IMR-90 (cell line): ENCODE measurements at regions not wholly inside any gene's neighbourhood (a gene's known extent, or its start where the extent isn't known, plus 50 kb on each side); places are given as distances from the start of the nearest gene placed in this dataset.

Experiments
- ATAC-seq: fragments of 200-7000 bp; cut with Tn5 transposase; 2 replicates; pipeline ENCODE4 v1.9.1; 2020; ENCODE audit warnings: low read depth, mild to moderate bottlenecking, moderate library complexity
- BruUV-seq: library from RNA; stranded (reverse); fragments of 400-500 nt; replicated peaks from 2 replicates; lab custom pipeline; 2021; lab: Mats Ljungman, UMichigan
- CTCF ChIA-PET: fragments of 300-600 bp; formaldehyde crosslinking; extraction: SDS; loops from one replicate; lab custom pipeline; 2021; ENCODE audit warnings: antibody characterized with exemption; lab: Yijun Ruan, JAX
- POLR2A ChIA-PET: fragments of 300-600 bp; sonication (Branson Sonifier 250); formaldehyde crosslinking; loops from one replicate; lab custom pipeline; 2022; ENCODE audit warnings: antibody characterized with exemption; ENCODE audit not compliant: unreplicated experiment; lab: Charles Lee
- DNase-seq: peaks from one replicate; pipeline ENCODE4 v3.0.0; 2013
- H2AFZ ChIP-seq: replicated peaks from 2 replicates; pipeline ENCODE3; 2013; ENCODE audit warnings: low read length, mild to moderate bottlenecking; ENCODE audit not compliant: poor library complexity
- H2AK5ac ChIP-seq: 2 replicates; pipeline ENCODE4 v1.6.1; 2013; ENCODE audit warnings: low read depth, low read length, inconsistent platforms
- H2AK9ac ChIP-seq: replicated peaks from 2 replicates; pipeline ENCODE3; 2013; ENCODE audit warnings: mild to moderate bottlenecking, low read depth, low read length, moderate library complexity; ENCODE audit not compliant: poor library complexity
- H2BK120ac ChIP-seq: 2 replicates; pipeline ENCODE4 v1.6.1; 2013; ENCODE audit warnings: low read depth, low read length, inconsistent platforms
- H2BK15ac ChIP-seq: 3 replicates; pipeline ENCODE4 v1.6.1; 2013; ENCODE audit warnings: low read depth, low read length, inconsistent platforms
- H2BK20ac ChIP-seq: 2 replicates; pipeline ENCODE4 v1.6.1; 2013; ENCODE audit warnings: low read depth, mild to moderate bottlenecking, inconsistent platforms, low read length, moderate library complexity
- H2BK5ac ChIP-seq: 2 replicates; pipeline ENCODE4 v1.6.1; 2013; ENCODE audit warnings: mild to moderate bottlenecking, low read depth, low read length, inconsistent platforms; ENCODE audit not compliant: poor library complexity, severe bottlenecking
- H3K14ac ChIP-seq: replicated peaks from 2 replicates; pipeline ENCODE4 v1.6.1; 2013; ENCODE audit warnings: low read depth, low read length, inconsistent platforms
- H3K18ac ChIP-seq: 2 replicates; pipeline ENCODE4 v1.6.1; 2013; ENCODE audit warnings: low read depth, low read length, control low read depth
- H3K23ac ChIP-seq: 2 replicates; pipeline ENCODE4 v1.6.1; 2013; ENCODE audit warnings: low read depth, low read length, inconsistent platforms
- H3K27ac ChIP-seq: 2 replicates; pipeline ENCODE4 v1.5.1; 2013; ENCODE audit warnings: mild to moderate bottlenecking, control low read depth, low read length; ENCODE audit not compliant: insufficient read depth
- H3K27me3 ChIP-seq: 2 replicates; pipeline ENCODE4 v1.6.1; 2013; ENCODE audit warnings: low read length; ENCODE audit not compliant: control insufficient read depth, insufficient read depth
- H3K36me3 ChIP-seq: 2 replicates; pipeline ENCODE4 v1.6.1; 2013; ENCODE audit warnings: low read length, mixed read lengths; ENCODE audit not compliant: control insufficient read depth, insufficient read depth
- H3K4ac ChIP-seq: 2 replicates; pipeline ENCODE4 v1.6.1; 2013; ENCODE audit warnings: low read depth, low read length, inconsistent platforms
- H3K4me1 ChIP-seq: 2 replicates; pipeline ENCODE4 v1.6.1; 2013; ENCODE audit warnings: low read length, mixed read lengths; ENCODE audit not compliant: control insufficient read depth, insufficient read depth
- H3K4me2 ChIP-seq: 2 replicates; pipeline ENCODE4 v1.6.1; 2013; ENCODE audit warnings: low read depth, mild to moderate bottlenecking, control low read depth, low read length, moderate library complexity
- H3K4me3 ChIP-seq: 2 replicates; pipeline ENCODE4 v1.5.1; 2013; ENCODE audit warnings: low read depth, mild to moderate bottlenecking, control low read depth, low read length, moderate library complexity; ENCODE audit not compliant: insufficient read depth
- H3K56ac ChIP-seq: 2 replicates; pipeline ENCODE4 v1.6.1; 2013; ENCODE audit warnings: low read length, inconsistent platforms; ENCODE audit not compliant: insufficient read depth; ENCODE audit errors: extremely low read depth
- H3K79me1 ChIP-seq, 2 experiments: 2 replicates each; pipeline ENCODE4 v1.6.1; 2013; ENCODE audit warnings: low read length in 2 of 2, inconsistent platforms in 1 of 2, low read depth in 1 of 2
- H3K9ac ChIP-seq: 2 replicates; pipeline ENCODE4 v1.6.1; 2013; ENCODE audit warnings: low read depth, low read length, control low read depth
- H3K9me1 ChIP-seq: 2 replicates; pipeline ENCODE4 v1.6.1; 2013; ENCODE audit warnings: low read length, inconsistent platforms; ENCODE audit not compliant: insufficient read depth
- H3K9me3 ChIP-seq: 2 replicates; pipeline ENCODE4 v1.6.1; 2013; ENCODE audit warnings: low read length; ENCODE audit not compliant: control insufficient read depth, insufficient read depth
- H4K20me1 ChIP-seq: 2 replicates; pipeline ENCODE4 v1.6.1; 2013; ENCODE audit warnings: low read length, inconsistent platforms; ENCODE audit not compliant: insufficient read depth
- H4K5ac ChIP-seq: 2 replicates; pipeline ENCODE4 v1.6.1; 2013; ENCODE audit warnings: mild to moderate bottlenecking, low read depth, low read length, control low read depth
- H4K8ac ChIP-seq, 2 experiments: 2 replicates each; pipeline ENCODE4 v1.6.1; 2013; ENCODE audit warnings: low read depth in 2 of 2, low read length in 2 of 2, control low read depth in 1 of 2, inconsistent platforms in 1 of 2
- H4K91ac ChIP-seq: 2 replicates; pipeline ENCODE4 v1.6.1; 2013; ENCODE audit warnings: low read depth, low read length, inconsistent platforms; ENCODE audit not compliant: insufficient read depth
- BHLHE40 ChIP-seq: fragments of 150-350 bp; IDR thresholded peaks from 2 replicates; pipeline ENCODE4 v1.6.1; 2016; ENCODE audit warnings: mild to moderate bottlenecking, low read depth, low read length
- CEBPB ChIP-seq: IDR thresholded peaks from 2 replicates; pipeline ENCODE4 v1.6.1; 2012; ENCODE audit warnings: low read depth, low read length, improper control_type of control experiment
- CHD1 ChIP-seq: IDR thresholded peaks from 2 replicates; pipeline ENCODE4 v1.6.1; 2012; ENCODE audit warnings: low read depth, low read length, improper control_type of control experiment
- FOS ChIP-seq: fragments of 150-350 bp; IDR thresholded peaks from 2 replicates; pipeline ENCODE4 v1.6.1; 2016; ENCODE audit warnings: low read depth, low read length
- MAFK ChIP-seq: IDR thresholded peaks from 2 replicates; pipeline ENCODE4 v1.6.1; 2012; ENCODE audit warnings: low read depth, low read length, improper control_type of control experiment
- MXI1 ChIP-seq: IDR thresholded peaks from 2 replicates; pipeline ENCODE4 v1.6.1; 2012; ENCODE audit warnings: low read depth, mild to moderate bottlenecking, low read length, moderate library complexity, borderline replicate concordance
- NFE2L2 ChIP-seq: fragments of 150-350 bp; IDR thresholded peaks from 2 replicates; pipeline ENCODE4 v1.6.1; 2016; ENCODE audit warnings: low read depth, mild to moderate bottlenecking, low read length
- POLR2A ChIP-seq: IDR thresholded peaks from 2 replicates; pipeline ENCODE4 v1.6.1; 2012; ENCODE audit warnings: mild to moderate bottlenecking, low read depth, low read length
- RAD21 ChIP-seq: IDR thresholded peaks from 2 replicates; pipeline ENCODE4 v1.6.1; 2012; ENCODE audit warnings: low read length, improper control_type of control experiment
- RCOR1 ChIP-seq: IDR thresholded peaks from 2 replicates; pipeline ENCODE4 v1.6.1; 2012; ENCODE audit warnings: mild to moderate bottlenecking, low read length, improper control_type of control experiment; ENCODE audit not compliant: insufficient replicate concordance
- SMC3 ChIP-seq: fragments of 150-350 bp; IDR thresholded peaks from 2 replicates; pipeline ENCODE4 v1.6.1; 2016; ENCODE audit warnings: low read depth, mild to moderate bottlenecking, antibody characterized with exemption, low read length, moderate library complexity
- USF2 ChIP-seq: fragments of 150-350 bp; IDR thresholded peaks from 2 replicates; pipeline ENCODE4 v1.6.1; 2017; ENCODE audit warnings: mild to moderate bottlenecking, antibody characterized with exemption, low read length, low read depth
- WGBS, 2 experiments: methylation state at CpG; one replicate each; pipeline versions ENCODE4 v1.1.5 to v1.1.7; 2013; ENCODE audit warnings: missing lambda C conversion rate in 2 of 2; ENCODE audit not compliant: insufficient read length in 1 of 2; ENCODE audit errors: extremely low coverage in 2 of 2; 5-methylcytosine and 5-hydroxymethylcytosine counted together
- dilution Hi-C: fragments of 300-500 bp; cut with HindIII; formaldehyde crosslinking; loops from one replicate; pipeline ENCODE4 v1.14.3; 2018; ENCODE audit warnings: low sequenced_read_pairs; ENCODE audit not compliant: unreplicated experiment
- in situ Hi-C: fragments of 300-500 bp; cut with MboI; formaldehyde crosslinking; loops from 3 replicates; pipeline ENCODE4 v1.14.3; 2019; ENCODE audit warnings: low sequenced_read_pairs, inconsistent platforms, mixed read lengths
- intact Hi-C: fragments of 100-400 bp; cut with micrococcal nuclease; formaldehyde crosslinking; loops from 2 replicates; pipeline ENCODE4 v1.10.0; 2022
- TF ChIP-seq, protein P1 (sequence below): conservative IDR thresholded peaks from 2 replicates; pipeline ENCODE4 v1.5.1; 2012; ENCODE audit warnings: mild to moderate bottlenecking, low read depth, low read length, improper control_type of control experiment
- TF ChIP-seq, protein P2 (sequence below): fragments of 150-350 bp; IDR thresholded peaks from 2 replicates; pipeline ENCODE4 v1.6.1; 2016; ENCODE audit warnings: low read depth, mild to moderate bottlenecking, low read length, moderate library complexity, borderline replicate concordance

DNA sequence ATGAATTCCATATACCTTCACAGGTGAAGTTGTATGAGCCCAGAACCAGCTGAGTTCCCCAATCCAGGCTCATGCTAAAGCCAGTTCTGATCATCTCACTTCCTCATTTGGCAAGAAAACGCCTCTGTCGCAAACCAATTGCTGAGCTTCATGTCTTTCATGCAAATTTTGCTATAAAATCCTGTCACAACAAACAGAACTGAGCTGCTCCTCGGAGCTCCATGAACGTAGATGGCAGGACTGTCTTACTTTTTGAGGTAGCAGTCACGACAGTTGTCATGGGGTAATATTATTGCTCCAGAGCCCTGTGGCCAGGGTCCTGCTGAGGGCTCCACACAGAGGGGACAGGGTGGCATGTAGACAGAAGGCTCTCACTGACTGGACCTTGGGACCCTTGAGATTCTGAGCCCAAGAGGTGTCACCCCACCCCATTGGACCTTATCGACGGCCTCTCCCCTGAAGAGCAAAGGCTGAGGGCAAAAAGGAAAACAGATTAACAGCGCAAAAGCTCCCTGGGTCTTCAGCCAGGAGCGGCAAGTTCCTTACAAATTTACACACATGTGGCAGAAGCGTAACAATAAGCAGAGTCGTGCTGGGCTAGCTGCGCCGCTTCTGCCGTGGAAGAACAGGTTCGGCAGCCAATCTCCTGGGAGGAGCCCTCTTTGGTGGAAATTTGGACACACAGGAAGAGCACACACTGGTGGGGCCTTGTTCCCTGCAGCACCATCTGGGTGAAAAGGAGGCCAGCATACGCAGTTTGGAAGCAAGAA lies 249.2 kb downstream of the OPA1 start:
- H2BK120ac ChIP-seq, result no peak overlapping the region
- BruUV-seq, result no TSS peak

More for the DNA sequence above, 249.2 kb downstream of the OPA1 start:
- H3K27me3 ChIP-seq, result peaks cover 34% of the 10 kb centered on the region
- H4K5ac ChIP-seq, result no peak overlapping the region
- H3K9me3 ChIP-seq, result no peaks in the 10 kb centered on the region
- H2AFZ ChIP-seq, result no peak overlapping the region
- in situ Hi-C loops (no loop called here), intact Hi-C loops (no loop called here), dilution Hi-C loops (no loop called here)
- no peaks in the 10 kb centered on the region for H3K79me1 ChIP-seq
- 76% methylated on average over 8 of the region's 16 CpGs; no CpG with 5 or more reads in 1 of the 2 experiments for whole genome bisulfite sequencing, 2 experiments
- H3K9me1 ChIP-seq, result no peaks in the 10 kb centered on the region
- H3K9ac ChIP-seq, result no peak overlapping the region
- no peak overlapping the region for H2AK5ac ChIP-seq
- no peak overlapping the region for H4K91ac ChIP-seq
- H4K20me1 ChIP-seq, result no peaks in the 10 kb centered on the region
- TF ChIP-seq MAFK (no peak), CEBPB (no peak), RCOR1 (no peak), NFE2L2 (no peak), RAD21 (no peak), FOS (no peak), POLR2A (no peak), BHLHE40 (no peak), USF2 (no peak), CHD1 (no peak), MXI1 (no peak), SMC3 (no peak)
- TF ChIP-seq, protein P1, sequence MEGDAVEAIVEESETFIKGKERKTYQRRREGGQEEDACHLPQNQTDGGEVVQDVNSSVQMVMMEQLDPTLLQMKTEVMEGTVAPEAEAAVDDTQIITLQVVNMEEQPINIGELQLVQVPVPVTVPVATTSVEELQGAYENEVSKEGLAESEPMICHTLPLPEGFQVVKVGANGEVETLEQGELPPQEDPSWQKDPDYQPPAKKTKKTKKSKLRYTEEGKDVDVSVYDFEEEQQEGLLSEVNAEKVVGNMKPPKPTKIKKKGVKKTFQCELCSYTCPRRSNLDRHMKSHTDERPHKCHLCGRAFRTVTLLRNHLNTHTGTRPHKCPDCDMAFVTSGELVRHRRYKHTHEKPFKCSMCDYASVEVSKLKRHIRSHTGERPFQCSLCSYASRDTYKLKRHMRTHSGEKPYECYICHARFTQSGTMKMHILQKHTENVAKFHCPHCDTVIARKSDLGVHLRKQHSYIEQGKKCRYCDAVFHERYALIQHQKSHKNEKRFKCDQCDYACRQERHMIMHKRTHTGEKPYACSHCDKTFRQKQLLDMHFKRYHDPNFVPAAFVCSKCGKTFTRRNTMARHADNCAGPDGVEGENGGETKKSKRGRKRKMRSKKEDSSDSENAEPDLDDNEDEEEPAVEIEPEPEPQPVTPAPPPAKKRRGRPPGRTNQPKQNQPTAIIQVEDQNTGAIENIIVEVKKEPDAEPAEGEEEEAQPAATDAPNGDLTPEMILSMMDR, result no peak
- TF ChIP-seq, protein P2, sequence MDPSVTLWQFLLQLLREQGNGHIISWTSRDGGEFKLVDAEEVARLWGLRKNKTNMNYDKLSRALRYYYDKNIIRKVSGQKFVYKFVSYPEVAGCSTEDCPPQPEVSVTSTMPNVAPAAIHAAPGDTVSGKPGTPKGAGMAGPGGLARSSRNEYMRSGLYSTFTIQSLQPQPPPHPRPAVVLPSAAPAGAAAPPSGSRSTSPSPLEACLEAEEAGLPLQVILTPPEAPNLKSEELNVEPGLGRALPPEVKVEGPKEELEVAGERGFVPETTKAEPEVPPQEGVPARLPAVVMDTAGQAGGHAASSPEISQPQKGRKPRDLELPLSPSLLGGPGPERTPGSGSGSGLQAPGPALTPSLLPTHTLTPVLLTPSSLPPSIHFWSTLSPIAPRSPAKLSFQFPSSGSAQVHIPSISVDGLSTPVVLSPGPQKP, result no peak
- no peak for DNase-seq
- H3K4ac ChIP-seq, result no peak overlapping the region
- H3K56ac ChIP-seq, result no peak overlapping the region
- CTCF ChIA-PET, result no interaction called here
- H2BK15ac ChIP-seq, result no peak overlapping the region
- no peaks in the 10 kb centered on the region for H3K36me3 ChIP-seq
- no peak overlapping the region for H3K4me2 ChIP-seq
- H3K18ac ChIP-seq, result no peak overlapping the region
- H2AK9ac ChIP-seq, result no peak overlapping the region
- H3K14ac ChIP-seq, result no peak overlapping the region
- no peaks in the 10 kb centered on the region for H3K4me1 ChIP-seq
- H4K8ac ChIP-seq, result no peak overlapping the region
- POLR2A ChIA-PET, result no interaction called here
- no peak for ATAC-seq
- no peak overlapping the region for H2BK20ac ChIP-seq
- no peak overlapping the region for H3K27ac ChIP-seq
- H3K4me3 ChIP-seq, result no peak overlapping the region
- H3K23ac ChIP-seq, result no peak overlapping the region
- H2BK5ac ChIP-seq, result no peak overlapping the region
